ENCODE measurements at regions not wholly inside any gene's neighbourhood (a gene's known extent, or its start where the extent isn't known, plus 50 kb on each side); places are given as distances from the start of the nearest gene placed in this dataset.
A peak's percentile ranks its signal among the peaks of the same experiment; 100 is the strongest.

DNA sequence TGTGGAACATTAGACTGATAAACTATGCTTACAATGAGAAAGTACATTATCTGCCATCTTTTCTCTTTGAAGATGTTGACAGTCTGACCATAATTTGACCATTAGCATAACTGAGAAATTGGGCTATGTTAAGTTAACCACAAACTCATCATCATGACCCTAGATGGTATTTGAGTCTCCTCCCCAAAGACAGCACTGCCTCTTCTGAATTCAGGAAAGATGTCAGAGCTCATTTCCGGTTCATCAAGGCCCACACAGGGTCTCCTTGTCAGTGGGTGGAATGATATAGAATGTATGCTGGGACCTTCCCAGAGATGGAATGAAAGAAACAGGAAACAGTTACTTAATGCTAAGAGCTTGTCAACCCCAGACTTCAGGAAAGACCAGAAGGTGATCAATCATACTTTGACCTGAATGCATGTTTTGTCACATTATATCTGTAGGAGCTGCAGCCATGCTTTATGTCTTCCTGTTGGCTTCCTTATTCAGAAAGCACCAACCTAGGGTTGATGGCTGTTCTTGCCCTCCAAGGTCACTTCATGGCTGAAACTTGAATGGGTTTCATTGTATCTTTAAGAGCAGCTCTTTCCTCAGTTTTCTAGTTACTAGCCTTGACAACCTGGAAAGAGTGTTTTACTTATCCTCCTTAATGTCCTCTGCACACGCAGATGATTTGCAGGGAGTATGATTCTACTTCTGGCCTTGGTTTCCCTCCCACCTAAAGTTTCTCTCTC is 99.1 kb upstream of the NEUROD1 start:
- no peak for DNase-seq
- Histone ChIP-seq H3K9me3 (no peaks in the 10 kb centered on the region), H3K36me3 (no peaks in the 10 kb centered on the region), H3K27me3 (peaks cover 0 to 6% (median 0%) of the 10 kb centered on the region in 4 donors), H3K4me3 (no peak overlapping the region), H3K4me1 (peaks cover 0 to 20% (median 9%) of the 10 kb centered on the region in 3 donors), H3K27ac (peak overlapping the region in 1 of 4 donors; percentile 2)
- intact Hi-C loops (cut with DNase I), result no loop called here
- TF ChIP-seq, protein P1, sequence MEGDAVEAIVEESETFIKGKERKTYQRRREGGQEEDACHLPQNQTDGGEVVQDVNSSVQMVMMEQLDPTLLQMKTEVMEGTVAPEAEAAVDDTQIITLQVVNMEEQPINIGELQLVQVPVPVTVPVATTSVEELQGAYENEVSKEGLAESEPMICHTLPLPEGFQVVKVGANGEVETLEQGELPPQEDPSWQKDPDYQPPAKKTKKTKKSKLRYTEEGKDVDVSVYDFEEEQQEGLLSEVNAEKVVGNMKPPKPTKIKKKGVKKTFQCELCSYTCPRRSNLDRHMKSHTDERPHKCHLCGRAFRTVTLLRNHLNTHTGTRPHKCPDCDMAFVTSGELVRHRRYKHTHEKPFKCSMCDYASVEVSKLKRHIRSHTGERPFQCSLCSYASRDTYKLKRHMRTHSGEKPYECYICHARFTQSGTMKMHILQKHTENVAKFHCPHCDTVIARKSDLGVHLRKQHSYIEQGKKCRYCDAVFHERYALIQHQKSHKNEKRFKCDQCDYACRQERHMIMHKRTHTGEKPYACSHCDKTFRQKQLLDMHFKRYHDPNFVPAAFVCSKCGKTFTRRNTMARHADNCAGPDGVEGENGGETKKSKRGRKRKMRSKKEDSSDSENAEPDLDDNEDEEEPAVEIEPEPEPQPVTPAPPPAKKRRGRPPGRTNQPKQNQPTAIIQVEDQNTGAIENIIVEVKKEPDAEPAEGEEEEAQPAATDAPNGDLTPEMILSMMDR (IDR thresholded peaks at IDR 0.05), result no peak
- no peak for TF ChIP-seq POLR2A (IDR thresholded peaks at IDR 0.05)
- WGBS, 2 donors, result 60 to 64% methylated on average over 2 of the region's 2 CpGs

DNA sequence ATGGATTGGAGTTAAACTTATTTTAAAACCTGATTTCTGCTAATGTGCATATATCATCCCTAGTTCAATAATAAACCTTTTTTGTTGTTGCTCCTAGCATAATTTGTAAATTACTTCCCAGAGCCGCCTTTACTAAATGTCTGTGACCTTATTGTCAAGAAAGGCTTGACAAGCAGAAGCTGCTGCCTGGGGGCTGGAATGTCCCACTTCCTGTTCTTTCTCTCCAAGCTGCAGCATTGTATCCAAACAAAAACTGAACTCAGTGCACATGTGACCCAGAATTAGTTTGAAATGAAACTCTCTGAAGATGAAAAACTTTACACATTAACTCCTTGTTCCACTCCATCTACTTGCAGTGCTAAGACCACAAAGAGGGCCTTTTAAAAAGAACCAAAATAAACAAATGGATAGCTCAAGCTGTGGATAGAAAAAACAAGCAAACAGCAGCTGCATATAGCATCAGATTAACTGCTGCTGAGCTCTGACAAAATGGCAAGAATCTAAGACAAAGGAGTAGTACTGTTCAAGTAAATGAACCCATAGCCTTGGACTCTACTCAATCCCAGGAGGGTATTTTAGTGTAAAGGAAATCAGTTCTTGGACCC is 99.8 kb upstream of the NEUROD1 start:
- H3K27me3 ChIP-seq, result peaks cover 0 to 6% (median 0%) of the 10 kb centered on the region in 4 donors
- peak overlapping the region in 1 of 4 donors; percentile 2 for H3K27ac ChIP-seq
- H3K4me3 ChIP-seq, result no peak overlapping the region
- TF ChIP-seq, protein P1 (IDR thresholded peaks at IDR 0.05), result no peak
- TF ChIP-seq POLR2A (IDR thresholded peaks at IDR 0.05), result no peak
- peaks cover 0 to 27% (median 14%) of the 10 kb centered on the region in 3 donors for H3K4me1 ChIP-seq
- no peak for DNase-seq
- H3K36me3 ChIP-seq, result no peaks in the 10 kb centered on the region
- 40% methylated on average over 1 of the region's 1 CpG for WGBS, 2 donors
- intact Hi-C loops (cut with DNase I), result no loop called here
- no peaks in the 10 kb centered on the region for H3K9me3 ChIP-seq

DNA sequence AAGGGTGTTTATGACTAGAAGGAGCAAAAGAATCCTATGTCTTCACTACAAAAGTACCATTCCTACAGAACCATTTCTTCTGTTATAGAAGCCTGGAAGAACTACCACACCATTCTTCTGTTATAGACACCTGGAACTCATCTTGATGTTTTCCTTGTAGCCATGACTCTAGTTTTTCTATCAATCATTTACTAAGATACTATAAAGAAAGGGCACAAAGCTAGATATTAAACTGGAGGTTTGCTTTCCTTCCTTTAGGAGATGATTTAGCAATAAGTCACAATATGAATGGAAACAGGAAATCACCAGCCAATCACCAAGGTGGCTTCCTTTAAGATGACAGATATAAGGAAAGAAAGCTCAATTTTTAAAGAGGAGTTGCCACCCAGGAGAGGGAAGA is 100.3 kb upstream of the NEUROD1 start:
- intact Hi-C loops (cut with DNase I), result no loop called here
- peaks cover 0 to 32% (median 19%) of the 10 kb centered on the region in 3 donors for H3K4me1 ChIP-seq
- H3K4me3 ChIP-seq, result no peak overlapping the region
- peaks cover 0 to 6% (median 0%) of the 10 kb centered on the region in 4 donors for H3K27me3 ChIP-seq
- TF ChIP-seq, protein P1 (IDR thresholded peaks at IDR 0.05), result no peak
- no peak for TF ChIP-seq POLR2A (IDR thresholded peaks at IDR 0.05)
- DNase-seq, result no peak
- no peaks in the 10 kb centered on the region for H3K9me3 ChIP-seq
- H3K36me3 ChIP-seq, result no peaks in the 10 kb centered on the region
- no peak overlapping the region for H3K27ac ChIP-seq

DNA sequence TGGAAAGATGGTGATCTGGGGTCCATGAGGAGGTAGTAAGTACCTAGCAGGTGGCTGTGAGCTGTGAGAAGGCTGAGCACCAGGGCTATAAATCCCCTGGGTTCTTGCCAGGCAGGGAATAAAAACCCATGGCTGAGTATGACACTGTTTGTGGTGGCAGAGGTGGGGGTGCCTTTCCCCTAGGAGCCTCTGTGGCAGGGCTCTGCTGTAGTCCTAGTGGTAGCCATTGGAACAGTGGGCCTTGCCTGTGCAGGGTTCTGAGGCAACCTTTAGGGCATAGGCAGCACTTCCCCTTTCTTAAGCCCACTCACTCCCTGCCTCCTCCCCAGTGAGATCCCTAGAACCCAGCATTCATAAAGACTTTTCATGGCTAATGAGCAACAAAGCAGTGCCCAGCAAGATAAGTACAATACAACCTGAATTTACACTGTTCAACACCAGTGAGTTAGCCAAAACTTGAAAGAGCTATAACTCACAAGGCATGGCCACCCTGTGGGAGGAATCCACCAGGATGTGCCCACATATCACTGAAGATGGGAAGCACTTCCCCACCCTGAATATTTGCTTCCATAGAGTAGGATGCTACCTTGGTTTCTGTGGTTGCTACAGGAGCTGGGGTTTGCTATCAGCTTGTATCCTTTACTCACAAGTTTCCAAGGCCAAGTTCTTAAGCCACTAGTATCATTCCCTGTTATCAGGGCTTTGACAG is 100.9 kb upstream of the NEUROD1 start:
- Histone ChIP-seq H3K36me3 (no peaks in the 10 kb centered on the region), H3K27ac (no peak overlapping the region), H3K27me3 (peaks cover 0 to 6% (median 0%) of the 10 kb centered on the region in 4 donors), H3K4me1 (peaks cover 0 to 38% (median 19%) of the 10 kb centered on the region in 3 donors), H3K4me3 (no peak overlapping the region), H3K9me3 (no peaks in the 10 kb centered on the region)
- TF ChIP-seq POLR2A (IDR thresholded peaks at IDR 0.05), result no peak
- TF ChIP-seq, protein P1 (IDR thresholded peaks at IDR 0.05), result no peak
- intact Hi-C loops (cut with DNase I), result no loop called here
- DNase-seq, result no peak

DNA sequence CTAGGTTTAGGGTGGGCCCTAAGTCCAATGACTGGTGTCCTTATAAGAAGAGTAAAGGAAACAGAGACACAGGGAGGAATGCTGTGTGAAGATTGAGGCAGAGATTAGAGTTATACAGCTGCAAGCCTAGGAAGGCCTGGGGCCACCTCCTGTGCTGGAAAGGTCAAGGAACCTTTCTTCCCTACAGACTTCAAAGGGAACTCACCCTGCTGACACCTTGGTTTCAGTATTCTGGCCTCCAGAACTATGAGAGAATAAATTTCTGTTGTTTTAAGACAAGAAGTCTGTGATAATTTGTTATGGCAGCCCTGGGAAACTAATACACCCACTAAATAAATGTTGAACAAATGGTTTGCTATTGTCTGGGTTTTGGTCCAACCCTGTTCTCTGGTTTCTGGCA is 102.3 kb upstream of the NEUROD1 start:
- no peak overlapping the region for H3K27ac ChIP-seq
- H3K4me1 ChIP-seq, result peaks cover 0 to 38% (median 19%) of the 10 kb centered on the region in 3 donors
- DNase-seq, result no peak
- no peak for TF ChIP-seq POLR2A (IDR thresholded peaks at IDR 0.05)
- TF ChIP-seq, protein P1 (IDR thresholded peaks at IDR 0.05), result no peak
- intact Hi-C loops (cut with DNase I), result no loop called here
- no peak overlapping the region for H3K4me3 ChIP-seq
- H3K36me3 ChIP-seq, result no peaks in the 10 kb centered on the region
- peaks cover 0 to 6% (median 0%) of the 10 kb centered on the region in 4 donors for H3K27me3 ChIP-seq
- no peaks in the 10 kb centered on the region for H3K9me3 ChIP-seq

Data from esophagus squamous epithelium (tissue), 5 donors.